ENCODE measurements at regions not wholly inside any gene's neighbourhood (a gene's known extent, or its start where the extent isn't known, plus 50 kb on each side); places are given as distances from the start of the nearest gene placed in this dataset.

DNA sequence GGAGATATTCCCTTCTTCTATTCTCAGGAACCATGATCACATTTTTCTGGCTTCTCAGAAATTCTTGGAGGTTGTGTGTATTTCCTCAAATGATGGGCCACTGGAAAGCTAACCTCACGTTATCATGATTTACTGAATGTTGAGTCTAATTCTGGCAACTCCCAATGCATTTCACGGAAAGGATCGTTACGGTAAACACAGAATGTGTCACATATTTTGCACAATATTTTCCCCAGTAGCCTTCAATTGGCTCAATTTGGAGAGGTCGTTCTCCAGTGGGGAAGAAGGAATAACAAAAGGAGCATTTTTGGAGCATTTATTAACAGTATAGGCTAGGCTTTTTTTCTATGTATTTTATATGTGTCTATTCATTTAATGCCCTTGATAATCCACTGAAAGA lies 450.3 kb downstream of the HAPSTR1 start:
- H2AFZ ChIP-seq (ENCODE audit: low read length), result no peak overlapping the region
- H3K9me3 ChIP-seq (ENCODE audit: insufficient read depth, low read depth, low read length), result no peaks in the 10 kb centered on the region
- no peak overlapping the region for H3K4me2 ChIP-seq (ENCODE audit: low read depth, low read length, poor library complexity, severe bottlenecking)
- H3K79me2 ChIP-seq (ENCODE audit: insufficient read depth, low read length), result no peaks in the 10 kb centered on the region
- H3K36me3 ChIP-seq (ENCODE audit: insufficient read depth, low read length), result no peaks in the 10 kb centered on the region
- no peaks in the 10 kb centered on the region for H3K9me2 ChIP-seq (replicated peaks; ENCODE audit: low read depth, low read length)
- no peaks in the 10 kb centered on the region for H3K27me3 ChIP-seq (ENCODE audit: insufficient read depth, low read length, poor library complexity, severe bottlenecking)
- H3K4me1 ChIP-seq (ENCODE audit: insufficient read depth, low read length, poor library complexity, severe bottlenecking), result no peaks in the 10 kb centered on the region
- H3K9ac ChIP-seq (ENCODE audit: low read depth, low read length, poor library complexity, severe bottlenecking), result no peak overlapping the region
- H3K4me3 ChIP-seq (ENCODE audit: low read length, poor library complexity, severe bottlenecking), result no peak overlapping the region
- no peak for TF ChIP-seq EZH2phosphoT487 (IDR thresholded peaks at IDR 0.05; ENCODE audit: borderline replicate concordance)
- TF ChIP-seq, protein P1, sequence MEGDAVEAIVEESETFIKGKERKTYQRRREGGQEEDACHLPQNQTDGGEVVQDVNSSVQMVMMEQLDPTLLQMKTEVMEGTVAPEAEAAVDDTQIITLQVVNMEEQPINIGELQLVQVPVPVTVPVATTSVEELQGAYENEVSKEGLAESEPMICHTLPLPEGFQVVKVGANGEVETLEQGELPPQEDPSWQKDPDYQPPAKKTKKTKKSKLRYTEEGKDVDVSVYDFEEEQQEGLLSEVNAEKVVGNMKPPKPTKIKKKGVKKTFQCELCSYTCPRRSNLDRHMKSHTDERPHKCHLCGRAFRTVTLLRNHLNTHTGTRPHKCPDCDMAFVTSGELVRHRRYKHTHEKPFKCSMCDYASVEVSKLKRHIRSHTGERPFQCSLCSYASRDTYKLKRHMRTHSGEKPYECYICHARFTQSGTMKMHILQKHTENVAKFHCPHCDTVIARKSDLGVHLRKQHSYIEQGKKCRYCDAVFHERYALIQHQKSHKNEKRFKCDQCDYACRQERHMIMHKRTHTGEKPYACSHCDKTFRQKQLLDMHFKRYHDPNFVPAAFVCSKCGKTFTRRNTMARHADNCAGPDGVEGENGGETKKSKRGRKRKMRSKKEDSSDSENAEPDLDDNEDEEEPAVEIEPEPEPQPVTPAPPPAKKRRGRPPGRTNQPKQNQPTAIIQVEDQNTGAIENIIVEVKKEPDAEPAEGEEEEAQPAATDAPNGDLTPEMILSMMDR (conservative IDR thresholded peaks at IDR 0.05; ENCODE audit: low read length), result no peak
- H4K20me1 ChIP-seq (ENCODE audit: insufficient read depth, low read length, poor library complexity, severe bottlenecking), result no peaks in the 10 kb centered on the region
- H3F3A ChIP-seq (ENCODE audit: low read depth), result no peaks in the 10 kb centered on the region

DNA sequence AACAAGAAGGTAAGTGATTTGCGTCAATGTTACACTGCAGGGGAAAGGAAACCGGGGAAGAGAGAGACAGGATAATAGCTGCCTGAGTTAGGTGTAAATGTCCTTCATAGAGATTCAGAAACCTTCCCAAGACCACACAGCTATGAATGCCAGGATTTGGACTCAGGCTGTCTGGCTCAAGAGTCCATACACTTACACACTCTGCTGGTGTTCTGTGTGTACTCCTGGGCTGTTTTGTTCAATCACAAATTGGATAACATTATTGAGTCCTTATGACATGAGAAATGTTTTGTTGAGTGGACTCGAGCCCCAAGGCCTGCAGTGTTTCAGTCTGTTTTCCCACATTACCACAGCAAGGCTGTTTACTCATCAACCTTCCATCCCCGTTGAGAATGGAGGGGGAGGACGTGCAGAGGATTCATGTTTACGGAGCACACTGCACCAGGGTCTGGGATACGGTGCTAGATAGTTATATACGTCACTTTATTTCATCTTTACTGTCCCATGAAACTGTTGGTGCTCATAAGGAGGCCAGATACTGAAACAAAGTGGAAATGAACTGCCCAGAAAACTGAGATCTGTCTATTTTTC lies 450.8 kb downstream of the HAPSTR1 start:
- H3K79me2 ChIP-seq (ENCODE audit: insufficient read depth, low read length), result no peaks in the 10 kb centered on the region

DNA sequence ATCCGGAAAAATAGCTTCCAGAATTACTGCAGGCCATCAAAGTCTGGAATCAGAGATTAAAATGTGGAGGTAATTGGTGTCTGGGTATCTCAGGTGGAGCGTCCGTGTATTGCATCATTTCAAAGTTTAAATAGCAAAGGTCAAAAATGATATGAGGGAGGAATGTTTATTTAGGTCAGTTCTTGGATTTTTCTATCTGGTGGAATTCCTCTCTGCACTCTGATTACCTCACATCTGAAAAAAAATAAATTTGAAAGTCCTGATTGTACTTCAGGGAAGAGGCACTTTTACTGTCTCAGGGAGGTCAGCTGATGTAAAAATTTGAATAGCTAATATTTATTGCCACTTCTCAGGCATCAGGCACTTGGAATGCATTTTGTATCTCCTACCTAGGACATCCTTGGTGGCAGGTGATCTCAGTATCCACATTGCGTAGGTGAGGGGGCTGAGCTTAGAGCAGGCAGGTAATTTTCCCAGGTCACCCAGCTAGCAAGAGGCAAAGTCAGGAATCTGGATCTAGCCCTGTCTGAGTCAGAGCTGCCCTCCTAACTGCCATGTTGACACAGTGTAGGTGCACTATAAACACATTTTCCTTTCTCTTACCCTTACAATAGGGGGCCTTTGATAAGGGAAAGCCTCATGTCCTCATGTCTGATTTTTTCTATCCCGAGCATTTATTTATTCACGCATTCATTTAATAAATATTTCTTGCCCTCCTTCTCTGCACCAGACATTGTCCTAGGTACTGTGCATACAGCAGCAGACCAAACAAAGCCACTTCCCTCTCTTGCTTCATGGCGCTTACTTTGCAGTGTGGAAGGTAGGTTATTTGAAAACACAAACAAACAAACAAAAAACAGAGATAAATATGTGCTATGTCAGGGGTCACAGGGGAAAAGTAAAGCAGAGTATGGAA lies 454.3 kb downstream of the HAPSTR1 start:
- Histone ChIP-seq H2AFZ (ENCODE audit: low read length) (no peak overlapping the region), H3K4me1 (ENCODE audit: insufficient read depth, low read length, poor library complexity, severe bottlenecking) (no peaks in the 10 kb centered on the region), H4K20me1 (ENCODE audit: insufficient read depth, low read length, poor library complexity, severe bottlenecking) (no peaks in the 10 kb centered on the region), H3K27me3 (ENCODE audit: insufficient read depth, low read length, poor library complexity, severe bottlenecking) (no peaks in the 10 kb centered on the region), H3K36me3 (ENCODE audit: insufficient read depth, low read length) (no peaks in the 10 kb centered on the region), H3K79me2 (ENCODE audit: insufficient read depth, low read length) (no peaks in the 10 kb centered on the region), H3K4me3 (ENCODE audit: low read length, poor library complexity, severe bottlenecking) (no peak overlapping the region), H3K9ac (ENCODE audit: low read depth, low read length, poor library complexity, severe bottlenecking) (no peak overlapping the region), H3K9me3 (ENCODE audit: insufficient read depth, low read depth, low read length) (no peaks in the 10 kb centered on the region), H3K4me2 (ENCODE audit: low read depth, low read length, poor library complexity, severe bottlenecking) (no peak overlapping the region), H3F3A (ENCODE audit: low read depth) (no peaks in the 10 kb centered on the region), H3K9me2 (replicated peaks; ENCODE audit: low read depth, low read length) (no peaks in the 10 kb centered on the region)
- TF ChIP-seq EZH2phosphoT487 (IDR thresholded peaks at IDR 0.05; ENCODE audit: borderline replicate concordance), result no peak
- TF ChIP-seq, protein P1 (conservative IDR thresholded peaks at IDR 0.05; ENCODE audit: low read length), result no peak

More for the DNA sequence above, 450.8 kb downstream of the HAPSTR1 start:
- no peak overlapping the region for H2AFZ ChIP-seq (ENCODE audit: low read length)
- H3K4me3 ChIP-seq (ENCODE audit: low read length, poor library complexity, severe bottlenecking), result no peak overlapping the region
- H3K27me3 ChIP-seq (ENCODE audit: insufficient read depth, low read length, poor library complexity, severe bottlenecking), result no peaks in the 10 kb centered on the region
- no peak overlapping the region for H3K4me2 ChIP-seq (ENCODE audit: low read depth, low read length, poor library complexity, severe bottlenecking)
- TF ChIP-seq EZH2phosphoT487 (IDR thresholded peaks at IDR 0.05; ENCODE audit: borderline replicate concordance), result no peak
- TF ChIP-seq, protein P1 (conservative IDR thresholded peaks at IDR 0.05; ENCODE audit: low read length), result no peak
- no peaks in the 10 kb centered on the region for H3K9me2 ChIP-seq (replicated peaks; ENCODE audit: low read depth, low read length)
- H4K20me1 ChIP-seq (ENCODE audit: insufficient read depth, low read length, poor library complexity, severe bottlenecking), result no peaks in the 10 kb centered on the region
- no peaks in the 10 kb centered on the region for H3K36me3 ChIP-seq (ENCODE audit: insufficient read depth, low read length)
- no peak overlapping the region for H3K9ac ChIP-seq (ENCODE audit: low read depth, low read length, poor library complexity, severe bottlenecking)
- H3F3A ChIP-seq (ENCODE audit: low read depth), result no peaks in the 10 kb centered on the region
- H3K4me1 ChIP-seq (ENCODE audit: insufficient read depth, low read length, poor library complexity, severe bottlenecking), result no peaks in the 10 kb centered on the region
- H3K9me3 ChIP-seq (ENCODE audit: insufficient read depth, low read depth, low read length), result no peaks in the 10 kb centered on the region
